IMR-90 (cell line): ENCODE measurements at regions not wholly inside any gene's neighbourhood (a gene's known extent, or its start where the extent isn't known, plus 50 kb on each side); places are given as distances from the start of the nearest gene placed in this dataset.

Experiments
- ATAC-seq: fragments of 200-7000 bp; cut with Tn5 transposase; 2 replicates; pipeline ENCODE4 v1.9.1; 2020; ENCODE audit warnings: low read depth, mild to moderate bottlenecking, moderate library complexity
- BruUV-seq: library from RNA; stranded (reverse); fragments of 400-500 nt; replicated peaks from 2 replicates; lab custom pipeline; 2021; lab: Mats Ljungman, UMichigan
- CTCF ChIA-PET: fragments of 300-600 bp; formaldehyde crosslinking; extraction: SDS; loops from one replicate; lab custom pipeline; 2021; ENCODE audit warnings: antibody characterized with exemption; lab: Yijun Ruan, JAX
- POLR2A ChIA-PET: fragments of 300-600 bp; sonication (Branson Sonifier 250); formaldehyde crosslinking; loops from one replicate; lab custom pipeline; 2022; ENCODE audit warnings: antibody characterized with exemption; ENCODE audit not compliant: unreplicated experiment; lab: Charles Lee
- DNase-seq: peaks from one replicate; pipeline ENCODE4 v3.0.0; 2013
- H2AFZ ChIP-seq: replicated peaks from 2 replicates; pipeline ENCODE3; 2013; ENCODE audit warnings: low read length, mild to moderate bottlenecking; ENCODE audit not compliant: poor library complexity
- H2AK5ac ChIP-seq: 2 replicates; pipeline ENCODE4 v1.6.1; 2013; ENCODE audit warnings: low read depth, low read length, inconsistent platforms
- H2AK9ac ChIP-seq: replicated peaks from 2 replicates; pipeline ENCODE3; 2013; ENCODE audit warnings: mild to moderate bottlenecking, low read depth, low read length, moderate library complexity; ENCODE audit not compliant: poor library complexity
- H2BK120ac ChIP-seq: 2 replicates; pipeline ENCODE4 v1.6.1; 2013; ENCODE audit warnings: low read depth, low read length, inconsistent platforms
- H2BK15ac ChIP-seq: 3 replicates; pipeline ENCODE4 v1.6.1; 2013; ENCODE audit warnings: low read depth, low read length, inconsistent platforms
- H2BK20ac ChIP-seq: 2 replicates; pipeline ENCODE4 v1.6.1; 2013; ENCODE audit warnings: low read depth, mild to moderate bottlenecking, inconsistent platforms, low read length, moderate library complexity
- H2BK5ac ChIP-seq: 2 replicates; pipeline ENCODE4 v1.6.1; 2013; ENCODE audit warnings: mild to moderate bottlenecking, low read depth, low read length, inconsistent platforms; ENCODE audit not compliant: poor library complexity, severe bottlenecking
- H3K14ac ChIP-seq: replicated peaks from 2 replicates; pipeline ENCODE4 v1.6.1; 2013; ENCODE audit warnings: low read depth, low read length, inconsistent platforms
- H3K18ac ChIP-seq: 2 replicates; pipeline ENCODE4 v1.6.1; 2013; ENCODE audit warnings: low read depth, low read length, control low read depth
- H3K23ac ChIP-seq: 2 replicates; pipeline ENCODE4 v1.6.1; 2013; ENCODE audit warnings: low read depth, low read length, inconsistent platforms
- H3K27ac ChIP-seq: 2 replicates; pipeline ENCODE4 v1.5.1; 2013; ENCODE audit warnings: mild to moderate bottlenecking, control low read depth, low read length; ENCODE audit not compliant: insufficient read depth
- H3K27me3 ChIP-seq: 2 replicates; pipeline ENCODE4 v1.6.1; 2013; ENCODE audit warnings: low read length; ENCODE audit not compliant: control insufficient read depth, insufficient read depth
- H3K36me3 ChIP-seq: 2 replicates; pipeline ENCODE4 v1.6.1; 2013; ENCODE audit warnings: low read length, mixed read lengths; ENCODE audit not compliant: control insufficient read depth, insufficient read depth
- H3K4ac ChIP-seq: 2 replicates; pipeline ENCODE4 v1.6.1; 2013; ENCODE audit warnings: low read depth, low read length, inconsistent platforms
- H3K4me1 ChIP-seq: 2 replicates; pipeline ENCODE4 v1.6.1; 2013; ENCODE audit warnings: low read length, mixed read lengths; ENCODE audit not compliant: control insufficient read depth, insufficient read depth
- H3K4me2 ChIP-seq: 2 replicates; pipeline ENCODE4 v1.6.1; 2013; ENCODE audit warnings: low read depth, mild to moderate bottlenecking, control low read depth, low read length, moderate library complexity
- H3K4me3 ChIP-seq: 2 replicates; pipeline ENCODE4 v1.5.1; 2013; ENCODE audit warnings: low read depth, mild to moderate bottlenecking, control low read depth, low read length, moderate library complexity; ENCODE audit not compliant: insufficient read depth
- H3K56ac ChIP-seq: 2 replicates; pipeline ENCODE4 v1.6.1; 2013; ENCODE audit warnings: low read length, inconsistent platforms; ENCODE audit not compliant: insufficient read depth; ENCODE audit errors: extremely low read depth
- H3K79me1 ChIP-seq, 2 experiments: 2 replicates each; pipeline ENCODE4 v1.6.1; 2013; ENCODE audit warnings: low read length in 2 of 2, inconsistent platforms in 1 of 2, low read depth in 1 of 2
- H3K9ac ChIP-seq: 2 replicates; pipeline ENCODE4 v1.6.1; 2013; ENCODE audit warnings: low read depth, low read length, control low read depth
- H3K9me1 ChIP-seq: 2 replicates; pipeline ENCODE4 v1.6.1; 2013; ENCODE audit warnings: low read length, inconsistent platforms; ENCODE audit not compliant: insufficient read depth
- H3K9me3 ChIP-seq: 2 replicates; pipeline ENCODE4 v1.6.1; 2013; ENCODE audit warnings: low read length; ENCODE audit not compliant: control insufficient read depth, insufficient read depth
- H4K20me1 ChIP-seq: 2 replicates; pipeline ENCODE4 v1.6.1; 2013; ENCODE audit warnings: low read length, inconsistent platforms; ENCODE audit not compliant: insufficient read depth
- H4K5ac ChIP-seq: 2 replicates; pipeline ENCODE4 v1.6.1; 2013; ENCODE audit warnings: mild to moderate bottlenecking, low read depth, low read length, control low read depth
- H4K8ac ChIP-seq, 2 experiments: 2 replicates each; pipeline ENCODE4 v1.6.1; 2013; ENCODE audit warnings: low read depth in 2 of 2, low read length in 2 of 2, control low read depth in 1 of 2, inconsistent platforms in 1 of 2
- H4K91ac ChIP-seq: 2 replicates; pipeline ENCODE4 v1.6.1; 2013; ENCODE audit warnings: low read depth, low read length, inconsistent platforms; ENCODE audit not compliant: insufficient read depth
- CEBPB ChIP-seq: IDR thresholded peaks from 2 replicates; pipeline ENCODE4 v1.6.1; 2012; ENCODE audit warnings: low read depth, low read length, improper control_type of control experiment
- CHD1 ChIP-seq: IDR thresholded peaks from 2 replicates; pipeline ENCODE4 v1.6.1; 2012; ENCODE audit warnings: low read depth, low read length, improper control_type of control experiment
- CTCF ChIP-seq: conservative IDR thresholded peaks from 2 replicates; pipeline ENCODE4 v1.5.1; 2012; ENCODE audit warnings: mild to moderate bottlenecking, low read depth, low read length, improper control_type of control experiment
- ELK1 ChIP-seq: fragments of 150-350 bp; IDR thresholded peaks from 2 replicates; pipeline ENCODE4 v1.6.1; 2016; ENCODE audit warnings: low read depth, mild to moderate bottlenecking, low read length, moderate library complexity, borderline replicate concordance
- FOS ChIP-seq: fragments of 150-350 bp; IDR thresholded peaks from 2 replicates; pipeline ENCODE4 v1.6.1; 2016; ENCODE audit warnings: low read depth, low read length
- MAFK ChIP-seq: IDR thresholded peaks from 2 replicates; pipeline ENCODE4 v1.6.1; 2012; ENCODE audit warnings: low read depth, low read length, improper control_type of control experiment
- MAZ ChIP-seq: IDR thresholded peaks from 2 replicates; pipeline ENCODE4 v1.6.1; 2012; ENCODE audit warnings: low read depth, mild to moderate bottlenecking, low read length, improper control_type of control experiment, moderate library complexity, borderline replicate concordance
- MXI1 ChIP-seq: IDR thresholded peaks from 2 replicates; pipeline ENCODE4 v1.6.1; 2012; ENCODE audit warnings: low read depth, mild to moderate bottlenecking, low read length, moderate library complexity, borderline replicate concordance
- NFE2L2 ChIP-seq: fragments of 150-350 bp; IDR thresholded peaks from 2 replicates; pipeline ENCODE4 v1.6.1; 2016; ENCODE audit warnings: low read depth, mild to moderate bottlenecking, low read length
- POLR2A ChIP-seq: IDR thresholded peaks from 2 replicates; pipeline ENCODE4 v1.6.1; 2012; ENCODE audit warnings: mild to moderate bottlenecking, low read depth, low read length
- RAD21 ChIP-seq: IDR thresholded peaks from 2 replicates; pipeline ENCODE4 v1.6.1; 2012; ENCODE audit warnings: low read length, improper control_type of control experiment
- RCOR1 ChIP-seq: IDR thresholded peaks from 2 replicates; pipeline ENCODE4 v1.6.1; 2012; ENCODE audit warnings: mild to moderate bottlenecking, low read length, improper control_type of control experiment; ENCODE audit not compliant: insufficient replicate concordance
- RFX5 ChIP-seq: IDR thresholded peaks from 2 replicates; pipeline ENCODE4 v1.8.0; 2012; ENCODE audit warnings: low read depth, mild to moderate bottlenecking, low read length, moderate library complexity
- USF2 ChIP-seq: fragments of 150-350 bp; IDR thresholded peaks from 2 replicates; pipeline ENCODE4 v1.6.1; 2017; ENCODE audit warnings: mild to moderate bottlenecking, antibody characterized with exemption, low read length, low read depth
- WGBS, 2 experiments: methylation state at CpG; one replicate each; pipeline versions ENCODE4 v1.1.5 to v1.1.7; 2013; ENCODE audit warnings: missing lambda C conversion rate in 2 of 2; ENCODE audit not compliant: insufficient read length in 1 of 2; ENCODE audit errors: extremely low coverage in 2 of 2; 5-methylcytosine and 5-hydroxymethylcytosine counted together
- dilution Hi-C: fragments of 300-500 bp; cut with HindIII; formaldehyde crosslinking; loops from one replicate; pipeline ENCODE4 v1.14.3; 2018; ENCODE audit warnings: low sequenced_read_pairs; ENCODE audit not compliant: unreplicated experiment
- in situ Hi-C: fragments of 300-500 bp; cut with MboI; formaldehyde crosslinking; loops from 3 replicates; pipeline ENCODE4 v1.14.3; 2019; ENCODE audit warnings: low sequenced_read_pairs, inconsistent platforms, mixed read lengths
- intact Hi-C: fragments of 100-400 bp; cut with micrococcal nuclease; formaldehyde crosslinking; loops from 2 replicates; pipeline ENCODE4 v1.10.0; 2022

GRCh38 chr18:76052227-76052595 is 442.8 kb downstream of the ZNF516 start:
- Histone ChIP-seq H2BK20ac (no peak overlapping the region), H3K23ac (no peak overlapping the region), H2AK9ac (no peak overlapping the region), H3K4ac (no peak overlapping the region), H3K4me3 (no peak overlapping the region), H4K5ac (no peak overlapping the region), H3K4me2 (no peak overlapping the region), H3K14ac (no peak overlapping the region), H3K27ac (no peak overlapping the region), H3K9me3 (peaks cover 18% of the 10 kb centered on the region), H3K27me3 (no peaks in the 10 kb centered on the region), H2BK120ac (no peak overlapping the region), H3K56ac (no peak overlapping the region), H2BK15ac (no peak overlapping the region), H3K36me3 (no peaks in the 10 kb centered on the region), H2AFZ (no peak overlapping the region), H2BK5ac (no peak overlapping the region), H4K91ac (no peak overlapping the region), H3K79me1 (no peaks in the 10 kb centered on the region), H3K4me1 (no peaks in the 10 kb centered on the region), H3K9me1 (no peaks in the 10 kb centered on the region), H2AK5ac (no peak overlapping the region), H4K20me1 (no peaks in the 10 kb centered on the region), H3K9ac (no peak overlapping the region), H4K8ac (no peak overlapping the region), H3K18ac (no peak overlapping the region)
- ATAC-seq (no peak), DNase-seq (no peak)
- dilution Hi-C loops (no loop called here), in situ Hi-C loops (no loop called here), intact Hi-C loops (no loop called here)
- ChIA-PET POLR2A (no interaction called here), CTCF (no interaction called here)
- WGBS, 2 experiments, result no CpG with 5 or more reads among the region's 9 CpGs
- BruUV-seq, result no TSS peak
- no peak for TF ChIP-seq CHD1
- TF ChIP-seq USF2, result no peak
- TF ChIP-seq ELK1, result no peak
- no peak for TF ChIP-seq RFX5
- no peak for TF ChIP-seq CTCF
- TF ChIP-seq MAZ, result no peak
- TF ChIP-seq RCOR1, result no peak
- TF ChIP-seq POLR2A, result no peak
- TF ChIP-seq NFE2L2, result no peak
- TF ChIP-seq CEBPB, result no peak
- TF ChIP-seq FOS, result no peak
- no peak for TF ChIP-seq MAFK
- TF ChIP-seq MXI1, result no peak
- no peak for TF ChIP-seq RAD21
